Loucy (cell line): ENCODE measurements at regions not wholly inside any gene's neighbourhood (a gene's known extent, or its start where the extent isn't known, plus 50 kb on each side); places are given as distances from the start of the nearest gene placed in this dataset.
A peak's percentile ranks its signal among the peaks of the same experiment; 100 is the strongest.

Experiments used
- H2AFZ ChIP-seq: fragments of 200-600 bp; sonication (generic); 2 replicates; pipeline ENCODE4 v1.6.0; 2016; ENCODE audit warnings: antibody characterized with exemption, mild to moderate bottlenecking, low read length, moderate library complexity
- H3F3A ChIP-seq: fragments of 200-600 bp; 2 replicates; pipeline ENCODE4 v1.6.0; 2016; ENCODE audit warnings: antibody characterized with exemption, low read depth, mild to moderate bottlenecking
- H3K27me3 ChIP-seq: fragments of 200-600 bp; sonication (generic); 2 replicates; pipeline ENCODE4 v1.6.1; 2014; ENCODE audit warnings: low read length, mild to moderate bottlenecking; ENCODE audit not compliant: insufficient read depth, poor library complexity, severe bottlenecking
- H3K36me3 ChIP-seq: fragments of 200-600 bp; sonication (generic); 2 replicates; pipeline ENCODE4 v1.6.1; 2016; ENCODE audit warnings: low read length; ENCODE audit not compliant: insufficient read depth
- H3K4me1 ChIP-seq: fragments of 200-600 bp; sonication (generic); 2 replicates; pipeline ENCODE4 v1.5.1; 2014; ENCODE audit warnings: low read length, mild to moderate bottlenecking; ENCODE audit not compliant: insufficient read depth, poor library complexity, severe bottlenecking
- H3K4me2 ChIP-seq: fragments of 200-600 bp; sonication (generic); 2 replicates; pipeline ENCODE4 v1.6.0; 2014; ENCODE audit warnings: antibody characterized with exemption, low read length, low read depth, mild to moderate bottlenecking; ENCODE audit not compliant: poor library complexity, severe bottlenecking
- H3K4me3 ChIP-seq: fragments of 200-600 bp; sonication (generic); 2 replicates; pipeline ENCODE4 v1.5.1; 2014; ENCODE audit warnings: low read length, mild to moderate bottlenecking, mixed read lengths; ENCODE audit not compliant: poor library complexity, severe bottlenecking
- H3K79me2 ChIP-seq: fragments of 200-600 bp; sonication (generic); 2 replicates; pipeline ENCODE4 v1.6.1; 2014; ENCODE audit warnings: low read length; ENCODE audit not compliant: insufficient read depth
- H3K9ac ChIP-seq: fragments of 200-600 bp; sonication (generic); 2 replicates; pipeline ENCODE4 v1.6.0; 2014; ENCODE audit warnings: mild to moderate bottlenecking, low read depth, low read length, moderate library complexity; ENCODE audit not compliant: poor library complexity, severe bottlenecking
- H3K9me2 ChIP-seq: fragments of 200-600 bp; sonication (generic); replicated peaks from 2 replicates; pipeline ENCODE4 v1.6.1; 2016; ENCODE audit warnings: low read depth, low read length, mixed read lengths
- H3K9me3 ChIP-seq: fragments of 200-600 bp; sonication (generic); 2 replicates; pipeline ENCODE4 v1.6.1; 2014; ENCODE audit warnings: mild to moderate bottlenecking, antibody characterized with exemption, low read length, low read depth; ENCODE audit not compliant: insufficient read depth
- H4K20me1 ChIP-seq: fragments of 200-600 bp; sonication (generic); 2 replicates; pipeline ENCODE4 v1.6.0; 2014; ENCODE audit warnings: antibody characterized with exemption, low read length, mild to moderate bottlenecking; ENCODE audit not compliant: insufficient read depth, poor library complexity, severe bottlenecking
- CTCF ChIP-seq: fragments of 200-600 bp; sonication (generic); conservative IDR thresholded peaks from 2 replicates; pipeline ENCODE4 v1.5.1; 2014; ENCODE audit warnings: mild to moderate bottlenecking, antibody characterized with exemption, low read length
- EZH2phosphoT487 ChIP-seq: fragments of 200-600 bp; IDR thresholded peaks from 2 replicates; pipeline ENCODE4 v1.6.1; 2018; ENCODE audit warnings: antibody characterized with exemption, mild to moderate bottlenecking, moderate library complexity, borderline replicate concordance

- H3K4me1 ChIP-seq: peaks cover 33% of the 10 kb centered on the region
- no peaks in the 10 kb centered on the region for H3K79me2 ChIP-seq
- no peaks in the 10 kb centered on the region for H4K20me1 ChIP-seq
- H3F3A ChIP-seq: peaks cover 4% of the 10 kb centered on the region; the same call in 1 of the 2 replicates
- no peaks in the 10 kb centered on the region for H3K9me2 ChIP-seq
- no peaks in the 10 kb centered on the region for H3K27me3 ChIP-seq
- no peaks in the 10 kb centered on the region for H3K9me3 ChIP-seq
- no peaks in the 10 kb centered on the region for H3K36me3 ChIP-seq
- H3K9ac ChIP-seq: no peak overlapping the region
- H3K4me3 ChIP-seq: no peak overlapping the region
- no peak for TF ChIP-seq EZH2phosphoT487
- TF ChIP-seq CTCF: no peak
- no peak overlapping the region for H2AFZ ChIP-seq
- no peak overlapping the region for H3K4me2 ChIP-seq
Measured at GRCh38 chr13:40275636-40276035, 390.8 kb downstream of the FOXO1 start.

GRCh38 chr13:40283666-40284065 is 382.8 kb downstream of the FOXO1 start:
- Histone ChIP-seq H3K9me2 (no peaks in the 10 kb centered on the region), H3K9me3 (no peaks in the 10 kb centered on the region), H2AFZ (no peak overlapping the region), H3K4me1 (no peaks in the 10 kb centered on the region), H3K79me2 (no peaks in the 10 kb centered on the region), H3F3A (no peaks in the 10 kb centered on the region), H3K9ac (no peak overlapping the region), H3K4me3 (no peak overlapping the region), H3K36me3 (no peaks in the 10 kb centered on the region), H3K27me3 (no peaks in the 10 kb centered on the region), H3K4me2 (no peak overlapping the region), H4K20me1 (no peaks in the 10 kb centered on the region)
- no peak for TF ChIP-seq CTCF
- TF ChIP-seq EZH2phosphoT487: no peak

- H3K4me1 ChIP-seq: no peaks in the 10 kb centered on the region
- H3K27me3 ChIP-seq: no peaks in the 10 kb centered on the region
- no peaks in the 10 kb centered on the region for H3K9me3 ChIP-seq
- no peak for TF ChIP-seq EZH2phosphoT487
- no peak for TF ChIP-seq CTCF
- H3K9me2 ChIP-seq: no peaks in the 10 kb centered on the region
- H3K4me2 ChIP-seq: no peak overlapping the region
- H3K9ac ChIP-seq: no peak overlapping the region
- no peaks in the 10 kb centered on the region for H3K79me2 ChIP-seq
- H3K36me3 ChIP-seq: no peaks in the 10 kb centered on the region
- no peaks in the 10 kb centered on the region for H3F3A ChIP-seq
- H4K20me1 ChIP-seq: no peaks in the 10 kb centered on the region
- no peak overlapping the region for H3K4me3 ChIP-seq
- peak overlapping the region; percentile 20; the same call in 1 of the 2 replicates for H2AFZ ChIP-seq
Measured at GRCh38 chr13:40285634-40286033, 380.8 kb downstream of the FOXO1 start.
